ENCODE measurements at regions not wholly inside any gene's neighbourhood (a gene's known extent, or its start where the extent isn't known, plus 50 kb on each side); places are given as distances from the start of the nearest gene placed in this dataset.

GRCh38 chr10:63710703-63711102 is 189.5 kb downstream of the REEP3 start:
- no peak for DNase-seq

- no peak for DNase-seq
Observed at GRCh38 chr10:63711361-63711760, 190.2 kb downstream of the REEP3 start.

GRCh38 chr10:63711867-63712716 is 190.9 kb downstream of the REEP3 start:
- no peak for DNase-seq

GRCh38 chr10:63712717-63713115 is 191.5 kb downstream of the REEP3 start:
- DNase-seq = no peak

GRCh38 chr10:63713191-63714144 is 192.3 kb downstream of the REEP3 start:
- no peak for DNase-seq

- no peak for DNase-seq
Observed at GRCh38 chr10:63716016-63716580, 194.9 kb downstream of the REEP3 start.

- DNase-seq = no peak
Observed at GRCh38 chr10:63717027-63717715, 196.0 kb downstream of the REEP3 start.

GRCh38 chr10:63718006-63718405 is 196.8 kb downstream of the REEP3 start:
- no peak for DNase-seq

- DNase-seq = no peak
Observed at GRCh38 chr10:63718421-63718820, 197.2 kb downstream of the REEP3 start.

- DNase-seq = no peak
Observed at GRCh38 chr10:63719226-63719856, 198.1 kb downstream of the REEP3 start.

- DNase-seq = peak; percentile 78
Observed at GRCh38 chr10:63720072-63720537, 198.9 kb downstream of the REEP3 start.

GRCh38 chr10:63720676-63721075 is 199.5 kb downstream of the REEP3 start:
- DNase-seq = peak; percentile 9

- no peak for DNase-seq
Observed at GRCh38 chr10:63722537-63722936, 201.3 kb downstream of the REEP3 start.

- DNase-seq = no peak
Observed at GRCh38 chr10:63723320-63723719, 202.1 kb downstream of the REEP3 start.

- DNase-seq = no peak
Observed at GRCh38 chr10:63723741-63724140, 202.5 kb downstream of the REEP3 start.

- no peak for DNase-seq
Observed at GRCh38 chr10:63724922-63725321, 203.7 kb downstream of the REEP3 start.

GRCh38 chr10:63726867-63727266 is 205.7 kb downstream of the REEP3 start:
- DNase-seq = no peak

GRCh38 chr10:63727636-63728035 is 206.4 kb downstream of the REEP3 start:
- no peak for DNase-seq

GRCh38 chr10:63735305-63735704 is 214.1 kb downstream of the REEP3 start:
- DNase-seq = no peak

- DNase-seq = no peak
Observed at GRCh38 chr10:63738410-63738809, 217.2 kb downstream of the REEP3 start.

- no peak for DNase-seq
Observed at GRCh38 chr10:63744060-63744941, 223.1 kb downstream of the REEP3 start.

Data from CD4-positive, alpha-beta T cell treated with Interleukin-21 for 1 hour (primary cell).